Fibroblast of the aortic adventitia (primary cell): ENCODE measurements at regions not wholly inside any gene's neighbourhood (a gene's known extent, or its start where the extent isn't known, plus 50 kb on each side); places are given as distances from the start of the nearest gene placed in this dataset.
"Not testable (repeated sequence)": the region's sequence is repeated elsewhere in the genome, so short reads cannot be mapped to it uniquely, and the experiment has no call there.

ENCODE experiments used
- DNase-seq: peaks from one replicate; pipeline ENCODE4 v3.0.0-alpha.2; 2010; ENCODE audit warnings: low read depth
- H3K4me3 ChIP-seq: 2 replicates; pipeline ENCODE4 v1.5.1; 2011; ENCODE audit warnings: low read depth, mild to moderate bottlenecking, control low read depth, low read length, moderate library complexity
- CTCF ChIP-seq: IDR thresholded peaks from 2 replicates; pipeline ENCODE4 v1.5.1; 2011; ENCODE audit warnings: mild to moderate bottlenecking, low read length, control low read depth, inconsistent platforms; ENCODE audit not compliant: insufficient read depth

GRCh38 chr9:78089111-78089510, 57.5 kb upstream of the GNAQ start:
- H3K4me3 ChIP-seq = no peak overlapping the region
- no peak for TF ChIP-seq CTCF
- DNase-seq = no peak

GRCh38 chr9:78088190-78088589, 56.6 kb upstream of the GNAQ start:
- H3K4me3 ChIP-seq, DNase-seq: not testable (repeated sequence)
